Ishikawa (cell line): ENCODE measurements at regions not wholly inside any gene's neighbourhood (a gene's known extent, or its start where the extent isn't known, plus 50 kb on each side); places are given as distances from the start of the nearest gene placed in this dataset.

Source experiments
- CEBPB ChIP-seq: IDR thresholded peaks from 2 replicates; pipeline ENCODE4 v1.6.1; 2012
- CREB1 ChIP-seq: IDR thresholded peaks from 2 replicates; pipeline ENCODE4 v1.6.1; 2012; ENCODE audit warnings: low read depth
- EGR1 ChIP-seq: IDR thresholded peaks from 2 replicates; pipeline ENCODE4 v1.6.1; 2012
- EP300 ChIP-seq: IDR thresholded peaks from 2 replicates; pipeline ENCODE4 v1.6.1; 2012; ENCODE audit warnings: borderline replicate concordance
- FOXM1 ChIP-seq: IDR thresholded peaks from 2 replicates; pipeline ENCODE4 v1.6.1; 2012; ENCODE audit warnings: low read depth, borderline replicate concordance
- MAX ChIP-seq: IDR thresholded peaks from 2 replicates; pipeline ENCODE4 v1.6.1; 2012
- NFIC ChIP-seq: IDR thresholded peaks from 2 replicates; pipeline ENCODE4 v1.6.1; 2012
- RAD21 ChIP-seq: IDR thresholded peaks from 2 replicates; pipeline ENCODE4 v1.6.1; 2012; ENCODE audit warnings: low read depth
- REST ChIP-seq: IDR thresholded peaks from 2 replicates; pipeline ENCODE4 v1.6.1; 2012; ENCODE audit warnings: low read depth, mild to moderate bottlenecking
- TAF1 ChIP-seq: IDR thresholded peaks from 2 replicates; pipeline ENCODE4 v1.6.1; 2012; ENCODE audit warnings: low read depth, mild to moderate bottlenecking
- TCF12 ChIP-seq: IDR thresholded peaks from 2 replicates; pipeline ENCODE4 v1.6.1; 2012; ENCODE audit warnings: low read depth
- TEAD4 ChIP-seq: IDR thresholded peaks from 2 replicates; pipeline ENCODE4 v1.6.1; 2012
- USF1 ChIP-seq: IDR thresholded peaks from 2 replicates; pipeline ENCODE4 v1.6.1; 2012
- YY1 ChIP-seq: IDR thresholded peaks from 2 replicates; pipeline ENCODE4 v1.6.1; 2012; ENCODE audit warnings: low read depth
- ZBTB7A ChIP-seq: IDR thresholded peaks from 2 replicates; pipeline ENCODE4 v1.6.1; 2012; ENCODE audit warnings: low read depth

GRCh38 chr12:87930033-87930432, 99.2 kb downstream of the C12orf50 start:
- TF ChIP-seq EGR1: no peak

GRCh38 chr12:87929346-87929745, 99.9 kb downstream of the C12orf50 start:
- TF ChIP-seq CREB1: no peak

- TF ChIP-seq USF1: no peak
- TF ChIP-seq FOXM1: no peak
- TF ChIP-seq CREB1: no peak
- TF ChIP-seq RAD21: no peak
- TF ChIP-seq ZBTB7A: no peak
Measured at GRCh38 chr12:87928031-87928430, 101.2 kb downstream of the C12orf50 start.

- TF ChIP-seq MAX (no peak), TAF1 (no peak), EP300 (no peak), NFIC (no peak), FOXM1 (no peak)
Measured at GRCh38 chr12:87925021-87925420, 104.2 kb downstream of the C12orf50 start.

- TF ChIP-seq EGR1: no peak
- no peak for TF ChIP-seq USF1
Measured at GRCh38 chr12:87924149-87924548, 105.1 kb downstream of the C12orf50 start.

- no peak for TF ChIP-seq FOXM1
- TF ChIP-seq CEBPB: no peak
- TF ChIP-seq TAF1: no peak
- TF ChIP-seq MAX: no peak
- TF ChIP-seq REST: no peak
- TF ChIP-seq CREB1: no peak
- TF ChIP-seq TEAD4: no peak
- no peak for TF ChIP-seq YY1
- no peak for TF ChIP-seq TCF12
- no peak for TF ChIP-seq NFIC
- no peak for TF ChIP-seq ZBTB7A
Measured at GRCh38 chr12:87923361-87923760, 105.8 kb downstream of the C12orf50 start.

- TF ChIP-seq NFIC: no peak
- no peak for TF ChIP-seq EP300
- TF ChIP-seq YY1: no peak
- no peak for TF ChIP-seq USF1
- no peak for TF ChIP-seq TEAD4
- no peak for TF ChIP-seq REST
- TF ChIP-seq TCF12: no peak
- no peak for TF ChIP-seq CREB1
- no peak for TF ChIP-seq FOXM1
- TF ChIP-seq RAD21: no peak
- TF ChIP-seq ZBTB7A: no peak
Measured at GRCh38 chr12:87922736-87923135, 106.5 kb downstream of the C12orf50 start.

- no peak for TF ChIP-seq NFIC
- no peak for TF ChIP-seq EGR1
- no peak for TF ChIP-seq TCF12
- no peak for TF ChIP-seq YY1
- TF ChIP-seq FOXM1: no peak
- TF ChIP-seq TAF1: no peak
- no peak for TF ChIP-seq MAX
- TF ChIP-seq REST: no peak
- TF ChIP-seq USF1: no peak
- no peak for TF ChIP-seq RAD21
- TF ChIP-seq ZBTB7A: no peak
- TF ChIP-seq EP300: no peak
- TF ChIP-seq CREB1: no peak
- TF ChIP-seq CEBPB: no peak
- TF ChIP-seq TEAD4: no peak
Measured at GRCh38 chr12:87921621-87922020, 107.6 kb downstream of the C12orf50 start.
